ENCODE measurements at regions not wholly inside any gene's neighbourhood (a gene's known extent, or its start where the extent isn't known, plus 50 kb on each side); places are given as distances from the start of the nearest gene placed in this dataset.

- TF ChIP-seq EP400 (IDR thresholded peaks at IDR 0.05) (no peak), PHF8 (IDR thresholded peaks at IDR 0.05; ENCODE audit: borderline replicate concordance, low read length) (no peak), SETDB1 (IDR thresholded peaks at IDR 0.05; ENCODE audit: low read length) (no peak), CTCF (IDR thresholded peaks at IDR 0.05 in 2 of 3, conservative IDR thresholded peaks at IDR 0.05 in 1 of 3; ENCODE audit: insufficient read depth in 2 of 3, low read depth in 1 of 3, low read length in 3 of 3) (no peak), EP300 (IDR thresholded peaks at IDR 0.05; ENCODE audit: low read length) (0 out of 2 replicates have a peak, but pooled peaks have one; percentile 21), NFIC (IDR thresholded peaks at IDR 0.05) (no peak), TCF3 (CRISPR knock-in tag; IDR thresholded peaks at IDR 0.05) (no peak), CXXC5 (CRISPR knock-in tag; IDR thresholded peaks at IDR 0.05) (no peak)
Measured at GRCh38 chr7:16345979-16346958, 75.1 kb downstream of the CRPPA start.
